HG03571 (cell line): ENCODE measurements at regions not wholly inside any gene's neighbourhood (a gene's known extent, or its start where the extent isn't known, plus 50 kb on each side); places are given as distances from the start of the nearest gene placed in this dataset.

Experiments used
- ATAC-seq: cut with Tn5 transposase; IDR thresholded peaks from one replicate; pipeline ENCODE4 v1.9.1; 2021; ENCODE audit not compliant: unreplicated experiment

DNA sequence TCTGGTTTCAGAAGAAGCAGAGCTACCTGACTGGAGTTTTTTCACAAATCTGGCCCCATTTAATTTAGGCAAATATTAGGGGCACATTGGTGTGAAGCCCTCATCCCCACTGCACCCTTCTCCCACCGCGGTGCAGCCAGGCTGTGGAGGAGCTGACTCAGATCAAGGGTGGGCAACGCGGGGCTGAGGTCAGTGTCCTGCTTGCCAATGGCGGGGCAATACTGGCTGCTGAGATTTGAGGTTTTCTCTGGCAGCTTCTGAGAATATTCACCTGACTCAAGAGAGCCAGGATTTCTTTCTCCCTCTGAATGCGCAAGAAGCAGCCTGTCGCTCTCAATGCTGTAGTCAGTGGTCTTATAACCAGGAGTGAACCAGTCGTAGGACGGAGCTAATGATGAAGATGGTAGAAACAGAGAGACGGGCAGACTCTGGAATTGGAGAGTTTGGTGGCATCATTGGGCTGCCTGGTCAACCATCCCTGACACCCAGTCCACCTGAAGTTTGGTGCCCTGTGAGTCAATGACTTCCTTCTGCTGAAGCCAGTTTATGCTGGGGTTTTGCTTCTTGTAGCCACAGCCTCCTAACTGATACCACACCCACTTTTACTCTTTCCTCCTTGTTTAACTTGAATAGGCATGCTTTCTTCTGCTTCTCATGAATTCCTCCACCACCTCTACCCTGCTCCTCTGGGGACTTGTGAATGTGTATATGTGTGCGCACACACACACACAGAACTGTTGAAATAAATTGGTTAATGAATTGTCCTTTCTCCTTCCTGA lies 123.7 kb upstream of the CTBP2 start:
- no peak for ATAC-seq

DNA sequence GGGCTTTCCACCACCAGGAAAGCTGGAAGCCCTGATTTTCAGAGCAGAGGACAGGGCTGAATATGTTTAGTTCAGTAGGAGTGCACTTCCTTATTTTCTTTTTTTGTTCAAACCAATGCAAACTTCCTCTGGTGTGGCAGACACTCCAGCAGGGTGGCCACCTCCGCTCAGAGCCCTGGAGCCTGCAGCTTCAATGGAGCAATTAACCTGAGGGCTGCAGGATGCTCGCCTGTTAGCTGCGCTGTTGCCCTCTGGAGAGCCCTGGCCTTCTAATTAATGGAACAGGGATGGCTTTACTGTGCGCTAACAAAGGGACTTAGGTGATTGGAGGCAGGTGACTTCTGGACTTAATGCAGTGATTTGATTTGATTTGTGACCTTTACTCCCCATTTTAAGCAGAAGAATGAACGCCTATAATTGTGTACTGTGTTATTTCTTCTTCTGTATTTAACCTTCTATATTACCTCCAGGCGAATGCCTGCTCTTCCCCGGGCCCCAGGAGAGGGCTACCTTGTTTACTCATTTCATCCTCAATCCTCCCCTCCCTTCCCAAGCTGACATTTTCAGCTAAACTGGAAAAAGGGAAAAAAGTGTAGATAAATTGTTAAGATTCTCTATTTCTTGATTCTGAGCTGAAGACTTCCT lies 123.0 kb upstream of the CTBP2 start:
- no peak for ATAC-seq

DNA sequence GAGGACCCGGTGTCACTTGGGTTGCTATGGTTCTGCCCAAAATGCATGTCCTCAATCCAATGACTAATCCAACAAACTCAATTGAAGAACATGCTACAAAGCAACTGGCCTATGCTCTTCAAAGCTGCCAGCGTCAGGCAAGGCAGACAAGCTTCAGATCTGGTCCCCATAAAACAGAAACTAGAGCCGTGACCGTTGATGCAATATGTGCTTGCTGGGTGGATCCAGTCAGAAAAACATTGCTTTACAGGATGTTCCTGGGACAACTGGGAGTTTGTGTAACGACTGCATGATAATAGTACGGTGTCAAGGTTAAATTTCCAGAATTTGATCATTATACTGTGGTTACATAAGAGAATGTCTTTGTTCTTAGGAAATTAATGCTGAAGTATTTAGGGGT lies 120.7 kb upstream of the CTBP2 start:
- ATAC-seq = no peak

DNA sequence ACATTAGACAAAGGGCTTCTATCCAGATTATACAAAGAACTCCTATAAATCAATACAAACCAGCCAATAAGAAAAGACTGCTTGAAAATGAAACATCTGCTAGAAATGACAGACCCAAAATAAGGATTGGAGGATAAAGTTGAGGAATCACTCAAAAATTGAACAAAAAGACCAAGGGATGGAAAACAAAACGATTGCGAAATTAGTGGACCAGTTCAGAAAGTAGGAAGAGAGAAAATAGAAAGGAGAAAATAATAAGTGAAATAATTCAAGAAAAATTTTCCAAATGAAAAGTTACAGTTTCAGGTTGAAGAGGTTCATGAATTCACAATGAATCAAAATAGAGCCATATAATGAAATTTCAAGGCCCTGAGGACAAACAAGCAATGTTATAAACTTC lies 115.8 kb upstream of the CTBP2 start:
- no peak for ATAC-seq

DNA sequence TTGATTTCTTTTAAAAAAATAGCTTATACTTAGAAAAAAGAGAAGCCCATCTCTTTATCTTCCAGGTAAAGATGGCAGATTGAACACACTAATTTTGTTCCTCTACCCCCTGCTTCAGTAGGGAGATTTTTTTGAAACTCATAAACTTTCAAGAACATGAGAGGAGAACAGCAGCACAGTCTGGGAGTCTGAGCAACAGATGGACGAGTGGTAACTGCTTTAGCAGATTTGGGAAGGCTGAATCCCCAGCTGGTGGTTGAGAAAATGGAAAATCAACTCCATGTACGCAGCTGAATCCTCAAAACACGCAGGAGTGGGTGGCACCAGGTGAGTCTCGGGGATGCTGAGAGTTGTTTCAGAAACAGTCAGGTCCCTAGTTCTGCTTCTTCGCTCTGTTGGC lies 114.6 kb upstream of the CTBP2 start:
- no peak for ATAC-seq

DNA sequence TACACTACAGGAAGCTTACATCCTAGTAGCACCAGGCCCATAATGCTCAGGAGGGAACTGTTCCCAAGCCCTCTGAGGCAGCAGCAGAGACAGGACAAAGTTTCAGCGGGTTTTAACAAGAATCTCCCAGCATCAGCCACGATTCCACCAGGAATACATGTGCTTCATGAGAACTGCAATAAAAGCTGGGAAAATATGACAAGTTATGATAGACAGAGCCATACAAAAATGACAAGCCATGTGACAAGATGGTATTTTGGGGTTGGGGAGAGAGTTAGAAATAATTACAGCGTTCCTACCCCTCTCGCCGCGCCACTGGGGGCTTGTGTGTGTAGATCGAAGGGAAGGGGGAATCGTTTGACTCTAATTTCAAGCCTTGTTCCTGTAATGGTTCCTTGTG lies 112.7 kb upstream of the CTBP2 start:
- no peak for ATAC-seq

DNA sequence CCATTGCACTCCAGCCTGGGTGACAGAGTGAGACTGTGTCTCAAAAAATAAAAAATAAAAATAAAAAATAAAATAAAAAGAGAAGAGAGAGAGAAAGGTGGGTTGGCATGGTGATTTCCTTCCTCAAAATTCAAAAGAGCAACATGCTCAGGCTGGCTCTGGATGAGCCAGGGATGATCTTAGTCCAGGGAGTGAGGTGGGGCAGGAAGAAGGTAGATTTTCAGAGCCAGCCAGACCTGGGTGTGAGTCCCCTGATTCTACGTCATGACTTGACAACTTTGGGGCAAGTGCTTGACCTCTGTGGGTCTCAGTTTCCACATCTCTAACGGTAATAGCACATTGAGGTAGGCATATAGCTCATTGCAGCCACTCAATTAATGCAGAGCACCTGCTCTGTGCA lies 109.4 kb upstream of the CTBP2 start:
- ATAC-seq = no peak

DNA sequence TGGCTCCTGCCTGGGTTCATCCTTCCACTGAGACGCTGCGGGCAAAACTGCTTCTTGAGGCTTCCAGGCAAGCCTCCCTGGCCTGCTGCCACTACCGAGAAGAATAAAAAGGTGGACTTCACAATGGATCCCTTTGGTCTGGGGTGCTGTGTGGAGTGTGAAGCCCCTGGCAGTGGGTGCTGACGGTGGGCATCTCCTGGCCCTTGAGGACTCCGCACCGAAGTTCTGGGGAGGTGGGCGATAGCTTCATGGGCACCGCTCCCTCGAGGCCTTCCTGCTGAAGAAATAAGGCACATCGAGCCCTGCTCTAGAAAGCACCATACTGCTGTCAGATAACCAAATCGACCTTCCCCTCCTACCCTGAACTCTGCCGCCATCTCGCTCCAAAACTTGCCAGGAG lies 106.6 kb upstream of the CTBP2 start:
- no peak for ATAC-seq

DNA sequence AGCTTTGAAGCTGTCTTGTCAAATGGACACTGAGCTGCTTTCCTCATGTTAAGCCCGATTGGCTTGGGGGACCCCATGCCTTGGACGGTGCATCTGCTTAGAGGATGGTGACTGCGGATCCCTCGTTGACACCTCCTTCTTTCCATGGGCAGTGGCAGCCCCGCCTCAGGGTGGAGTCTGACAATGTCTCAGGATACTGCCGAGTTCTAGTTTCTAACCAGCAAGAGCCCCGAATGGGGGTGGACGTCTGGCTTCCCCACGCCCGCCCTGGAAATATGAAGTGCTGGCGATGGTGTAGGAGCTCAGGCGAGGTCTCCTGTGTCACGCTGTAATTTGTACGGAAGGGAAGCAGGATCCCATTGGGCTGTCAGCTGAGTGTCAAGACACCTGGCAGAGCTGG lies 106.2 kb upstream of the CTBP2 start:
- no peak for ATAC-seq

DNA sequence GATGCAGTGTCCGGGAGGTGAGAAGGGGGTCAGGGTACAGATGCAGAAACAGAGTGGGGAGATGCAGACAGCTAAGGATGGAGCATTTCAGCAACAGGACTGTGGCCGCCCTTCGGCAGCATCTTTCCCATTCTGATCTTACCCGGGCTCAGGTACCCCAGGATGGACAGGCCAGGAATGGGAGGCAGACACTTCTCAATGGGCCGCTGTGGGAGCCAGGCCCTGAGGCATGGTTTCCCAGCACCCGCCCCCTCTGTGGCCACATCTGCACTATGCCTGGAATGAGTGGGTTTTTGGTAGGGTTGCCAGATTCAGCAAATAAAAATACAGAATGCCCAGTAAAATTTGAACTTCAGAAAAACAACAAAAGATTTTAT lies 105.2 kb upstream of the CTBP2 start:
- no peak for ATAC-seq

DNA sequence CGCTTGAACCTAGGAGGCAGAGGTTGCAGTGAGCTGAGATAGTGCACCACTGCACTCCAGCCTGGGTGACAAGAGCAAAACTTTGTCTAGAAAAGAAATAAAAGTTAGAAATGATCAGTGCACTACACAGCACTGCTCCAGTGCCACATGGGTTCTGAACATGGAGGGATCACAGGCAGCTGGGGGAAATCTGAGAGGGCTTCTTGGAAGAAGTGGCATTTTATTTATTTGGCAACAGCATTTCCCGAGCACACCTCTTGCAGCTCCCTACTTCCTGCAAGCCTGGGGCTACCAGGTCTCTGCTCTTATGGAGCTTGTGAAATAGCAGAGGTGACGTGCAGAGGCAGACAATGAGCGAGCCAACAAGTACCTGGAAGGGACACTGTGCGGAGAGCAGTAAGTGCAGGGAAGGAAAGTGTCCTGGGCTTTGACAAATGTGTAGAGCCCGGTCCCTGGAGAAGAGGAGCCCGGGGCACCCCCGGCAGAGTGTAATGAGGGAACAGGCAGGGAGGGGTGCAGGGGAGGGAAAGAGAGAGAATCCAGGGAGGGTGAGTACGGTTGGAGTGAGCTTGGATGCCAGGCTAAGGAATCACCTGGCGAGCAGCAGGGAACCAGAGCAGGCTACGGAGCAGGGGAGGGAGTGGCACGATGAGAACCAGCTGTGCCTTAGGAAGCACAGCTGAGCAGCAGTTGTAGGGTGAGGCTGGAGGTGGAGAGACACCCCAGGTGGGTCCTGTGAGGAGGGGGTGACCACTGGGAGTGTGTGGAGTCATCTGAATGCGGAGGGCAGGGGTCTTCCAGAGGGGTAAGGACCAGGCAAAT lies 104.6 kb upstream of the CTBP2 start:
- no peak for ATAC-seq

DNA sequence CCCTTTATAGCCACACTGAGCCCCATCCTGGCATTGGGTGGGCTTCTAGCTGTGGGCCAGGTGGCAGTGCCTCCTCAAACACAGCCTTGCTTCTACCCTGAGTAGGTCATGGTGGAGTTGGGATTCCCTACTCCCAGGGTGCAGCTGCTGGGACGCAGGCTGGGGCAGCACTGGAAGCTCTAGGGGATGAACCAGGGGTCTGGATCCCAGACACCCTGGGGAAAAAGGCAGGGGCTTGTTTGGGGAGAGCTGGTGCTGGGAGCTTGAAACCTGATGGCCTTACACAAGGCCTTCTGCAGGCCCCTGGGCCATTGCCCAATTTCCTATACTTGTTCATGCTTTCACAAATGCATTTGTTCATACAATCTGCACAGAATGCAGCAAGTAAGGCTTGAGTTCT lies 103.7 kb upstream of the CTBP2 start:
- no peak for ATAC-seq

DNA sequence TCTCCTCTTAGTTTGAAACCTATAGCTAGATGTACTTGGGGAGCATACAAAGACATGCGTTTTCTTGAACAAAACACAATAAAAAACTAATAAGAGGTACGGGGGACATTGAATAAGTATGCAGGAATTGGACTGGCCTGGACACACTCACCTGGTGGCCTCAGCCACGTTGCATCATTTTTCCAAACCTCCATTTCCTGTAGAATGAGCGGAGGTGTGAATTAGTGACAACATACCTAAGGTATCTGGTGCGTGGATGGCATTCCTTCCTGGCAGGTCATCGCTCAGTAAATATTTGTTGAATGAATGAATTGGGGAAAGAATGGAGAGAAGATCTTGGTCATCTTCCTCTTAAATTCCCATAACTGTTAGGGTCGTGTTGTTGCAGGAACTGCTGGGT lies 103.2 kb upstream of the CTBP2 start:
- ATAC-seq = no peak

DNA sequence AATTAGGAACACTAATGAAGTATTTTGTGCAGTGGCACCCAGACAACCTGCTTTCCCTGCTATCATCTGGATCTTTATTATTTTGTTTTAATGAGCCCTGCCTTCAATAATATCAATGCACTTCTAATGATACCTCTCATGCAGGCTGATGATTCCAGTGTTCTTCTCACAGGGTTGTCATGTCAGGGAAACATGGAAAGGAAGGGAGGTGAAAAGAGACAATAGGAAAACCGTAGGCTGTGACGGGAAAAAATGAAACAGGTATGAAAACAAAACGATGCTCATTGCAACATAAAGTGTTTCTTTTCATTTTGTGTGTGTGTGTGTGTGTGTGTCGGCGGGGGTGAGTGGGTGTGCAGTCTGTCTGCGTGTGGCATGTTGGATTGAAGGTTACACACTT lies 102.6 kb upstream of the CTBP2 start:
- ATAC-seq = no peak

DNA sequence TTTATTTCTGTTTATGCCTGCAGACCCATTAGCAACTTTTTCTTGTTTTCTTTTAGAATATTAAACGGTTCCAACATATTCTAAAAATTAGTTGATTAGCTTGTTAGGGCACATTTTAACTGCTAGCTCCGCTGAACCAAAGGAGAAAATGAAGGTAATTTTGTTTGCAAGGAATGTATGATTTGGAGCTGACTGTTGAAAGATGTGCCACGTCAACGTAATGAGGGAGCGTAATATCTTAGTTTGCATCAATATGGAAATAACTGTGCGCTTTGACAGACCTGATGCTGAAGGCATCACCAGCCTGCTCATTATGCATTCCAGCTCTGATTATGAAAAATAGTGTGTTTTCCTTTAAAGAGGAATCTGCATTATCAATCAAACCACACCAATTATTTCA lies 102.0 kb upstream of the CTBP2 start:
- ATAC-seq = no peak

DNA sequence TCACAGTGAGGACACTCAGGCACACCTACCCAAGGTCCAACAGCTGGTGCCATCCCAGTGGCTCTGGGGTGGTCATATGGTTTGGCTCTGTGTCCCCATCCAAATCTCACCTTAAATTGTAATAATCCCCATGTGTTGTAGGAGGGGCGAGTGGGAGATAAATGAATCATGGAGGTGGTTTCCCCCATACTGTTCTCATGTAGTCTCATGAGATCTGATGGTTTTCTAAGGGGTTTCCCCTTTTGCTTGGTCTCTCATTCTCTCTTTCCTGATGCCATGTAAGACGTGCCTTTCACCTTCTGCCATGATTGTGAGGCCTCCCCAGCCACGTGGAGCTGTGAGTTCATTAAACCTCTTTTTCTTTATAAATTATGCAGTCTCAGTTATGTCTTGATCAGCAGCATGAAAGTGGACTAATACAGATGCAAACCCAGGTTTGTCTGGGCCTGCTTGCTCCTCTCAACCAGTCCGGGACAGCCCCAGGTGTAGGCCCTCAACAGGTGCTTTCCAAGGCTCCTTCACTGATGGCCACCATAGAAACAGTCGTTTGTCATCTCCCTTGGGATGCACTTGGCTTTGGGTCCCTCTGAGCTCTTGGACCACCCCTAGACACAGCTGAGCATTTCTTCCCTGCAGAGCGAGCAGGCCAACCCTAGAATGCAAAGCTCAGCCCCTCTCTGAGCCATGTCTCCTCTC lies 101.3 kb upstream of the CTBP2 start:
- no peak for ATAC-seq

DNA sequence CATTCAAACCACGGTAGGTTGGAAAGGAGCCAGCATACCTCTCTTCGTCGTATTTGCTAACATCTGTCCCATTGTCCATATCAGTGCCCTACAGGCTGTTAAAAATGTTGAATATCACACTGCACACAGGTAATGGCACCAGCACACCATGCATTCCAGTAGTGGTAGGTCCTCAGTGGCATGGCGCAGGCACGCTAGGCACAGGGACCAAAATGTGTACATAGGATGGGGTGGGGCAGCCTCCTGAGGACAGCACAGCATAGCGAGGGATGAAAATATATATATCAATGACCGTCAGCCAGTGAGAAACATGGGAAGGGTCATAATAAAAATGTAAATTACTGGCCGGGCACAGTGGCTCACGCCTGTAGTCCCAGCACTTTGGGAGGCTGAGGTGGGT lies 99.9 kb upstream of the CTBP2 start:
- no peak for ATAC-seq

DNA sequence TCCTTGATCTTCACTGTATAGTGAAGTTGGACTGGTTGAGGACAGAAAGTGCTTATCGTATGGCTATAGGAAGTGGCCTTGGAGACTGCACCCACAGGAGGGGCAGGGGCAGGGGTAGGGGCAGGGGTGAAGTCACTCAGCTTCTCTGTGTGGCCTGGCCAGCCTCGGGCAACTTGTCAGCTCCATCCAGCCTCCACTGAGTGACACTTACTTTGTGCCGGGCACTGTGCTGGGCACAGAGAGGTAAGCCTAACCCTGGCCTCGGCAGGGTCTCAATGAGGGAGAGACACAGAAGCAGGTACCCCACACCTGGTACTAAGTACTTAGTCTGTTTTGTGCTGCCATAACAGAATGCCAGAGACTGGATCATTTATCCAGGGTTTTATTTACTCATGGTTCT lies 99.3 kb upstream of the CTBP2 start:
- no peak for ATAC-seq

DNA sequence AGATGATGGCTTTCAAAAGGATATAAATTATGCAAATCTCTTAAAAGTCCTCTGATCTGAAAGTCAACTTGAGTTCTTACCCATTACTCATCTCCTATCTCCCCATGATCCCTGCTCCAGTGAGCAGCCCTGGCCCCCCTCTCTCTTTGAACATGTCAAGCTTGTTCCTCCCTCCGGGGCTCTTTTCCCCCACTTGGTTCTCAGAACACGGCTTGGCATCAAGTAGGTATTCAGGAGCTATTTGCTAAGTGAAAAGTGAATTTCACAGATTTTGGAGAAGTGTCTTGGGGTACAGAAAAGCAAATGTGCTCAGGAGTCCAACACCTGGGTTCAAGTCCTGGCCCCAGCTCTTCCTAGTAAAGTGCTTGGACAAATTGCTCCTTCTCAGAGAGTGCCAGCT lies 98.3 kb upstream of the CTBP2 start:
- ATAC-seq = no peak

DNA sequence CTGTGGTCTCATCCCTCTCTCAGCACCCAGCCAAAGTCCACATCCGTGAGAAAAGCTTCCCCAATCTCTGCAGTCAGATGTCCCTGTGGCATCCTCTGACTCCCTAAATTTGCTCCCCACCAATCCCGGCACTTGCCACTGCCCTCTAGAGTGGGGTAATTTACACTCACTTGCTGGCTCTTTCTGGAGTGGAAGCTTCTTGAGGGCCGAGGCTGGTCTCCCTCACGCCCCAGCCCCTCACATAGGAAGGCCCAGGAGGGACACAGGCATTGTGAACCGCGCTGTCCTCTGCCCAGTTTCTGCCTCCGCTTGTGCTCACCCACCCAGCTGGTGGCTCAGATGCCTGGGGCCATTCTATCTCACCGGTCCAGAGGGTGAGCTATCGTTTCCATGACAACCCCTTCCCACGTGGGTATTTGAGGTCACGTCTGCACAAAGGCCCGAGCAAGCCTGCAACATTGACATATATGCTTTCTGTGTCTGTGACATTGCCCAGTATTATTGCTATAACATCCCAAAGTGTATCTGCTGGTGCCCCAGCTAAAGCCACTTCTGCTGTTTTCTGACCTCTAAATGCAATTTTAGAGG lies 97.3 kb upstream of the CTBP2 start:
- ATAC-seq = no peak

DNA sequence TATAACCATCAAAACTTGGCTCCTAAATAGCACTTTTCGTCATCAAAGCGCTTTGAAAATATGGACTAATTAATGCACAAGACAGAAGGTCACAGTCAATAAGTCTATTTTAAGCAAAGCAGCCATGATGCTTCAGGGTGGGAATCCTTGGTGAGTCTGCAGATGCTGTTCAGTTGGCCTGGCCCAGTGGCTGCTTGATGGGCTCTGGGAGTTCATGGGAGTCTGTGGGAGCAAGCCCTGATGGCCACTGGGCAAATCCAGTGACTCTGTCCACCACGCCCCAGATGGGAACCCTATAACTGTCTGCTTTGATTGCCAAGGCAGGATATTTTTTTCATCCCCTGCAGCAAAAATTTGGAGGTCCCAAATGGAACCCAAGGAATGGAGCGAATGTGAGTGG lies 95.7 kb upstream of the CTBP2 start:
- ATAC-seq = no peak
